AG10803 (cell line): ENCODE measurements at regions not wholly inside any gene's neighbourhood (a gene's known extent, or its start where the extent isn't known, plus 50 kb on each side); places are given as distances from the start of the nearest gene placed in this dataset.

ENCODE experiments used
- DNase-seq: peaks from one replicate; pipeline ENCODE4 v3.0.0; 2010; ENCODE audit warnings: low read depth
- H3K4me3 ChIP-seq: 2 replicates; pipeline ENCODE4 v1.5.1; 2011; ENCODE audit warnings: mild to moderate bottlenecking, low read length, control low read depth
- TF ChIP-seq, protein P1 (sequence below): conservative IDR thresholded peaks from 2 replicates; pipeline ENCODE4 v1.5.1; 2011; ENCODE audit warnings: mild to moderate bottlenecking, low read length, control low read depth, inconsistent platforms

GRCh38 chr1:88311907-88312306, 372.2 kb upstream of the PKN2 start:
- H3K4me3 ChIP-seq = no peak overlapping the region
- TF ChIP-seq, protein P1, sequence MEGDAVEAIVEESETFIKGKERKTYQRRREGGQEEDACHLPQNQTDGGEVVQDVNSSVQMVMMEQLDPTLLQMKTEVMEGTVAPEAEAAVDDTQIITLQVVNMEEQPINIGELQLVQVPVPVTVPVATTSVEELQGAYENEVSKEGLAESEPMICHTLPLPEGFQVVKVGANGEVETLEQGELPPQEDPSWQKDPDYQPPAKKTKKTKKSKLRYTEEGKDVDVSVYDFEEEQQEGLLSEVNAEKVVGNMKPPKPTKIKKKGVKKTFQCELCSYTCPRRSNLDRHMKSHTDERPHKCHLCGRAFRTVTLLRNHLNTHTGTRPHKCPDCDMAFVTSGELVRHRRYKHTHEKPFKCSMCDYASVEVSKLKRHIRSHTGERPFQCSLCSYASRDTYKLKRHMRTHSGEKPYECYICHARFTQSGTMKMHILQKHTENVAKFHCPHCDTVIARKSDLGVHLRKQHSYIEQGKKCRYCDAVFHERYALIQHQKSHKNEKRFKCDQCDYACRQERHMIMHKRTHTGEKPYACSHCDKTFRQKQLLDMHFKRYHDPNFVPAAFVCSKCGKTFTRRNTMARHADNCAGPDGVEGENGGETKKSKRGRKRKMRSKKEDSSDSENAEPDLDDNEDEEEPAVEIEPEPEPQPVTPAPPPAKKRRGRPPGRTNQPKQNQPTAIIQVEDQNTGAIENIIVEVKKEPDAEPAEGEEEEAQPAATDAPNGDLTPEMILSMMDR = no peak
- no peak for DNase-seq

- TF ChIP-seq, protein P1 = no peak
- H3K4me3 ChIP-seq = no peak overlapping the region
- no peak for DNase-seq
Observed at GRCh38 chr1:88317396-88317795, 366.7 kb upstream of the PKN2 start.

GRCh38 chr1:88318740-88319139, 365.3 kb upstream of the PKN2 start:
- TF ChIP-seq, protein P1 = no peak
- no peak for DNase-seq
- H3K4me3 ChIP-seq = no peak overlapping the region

DNA sequence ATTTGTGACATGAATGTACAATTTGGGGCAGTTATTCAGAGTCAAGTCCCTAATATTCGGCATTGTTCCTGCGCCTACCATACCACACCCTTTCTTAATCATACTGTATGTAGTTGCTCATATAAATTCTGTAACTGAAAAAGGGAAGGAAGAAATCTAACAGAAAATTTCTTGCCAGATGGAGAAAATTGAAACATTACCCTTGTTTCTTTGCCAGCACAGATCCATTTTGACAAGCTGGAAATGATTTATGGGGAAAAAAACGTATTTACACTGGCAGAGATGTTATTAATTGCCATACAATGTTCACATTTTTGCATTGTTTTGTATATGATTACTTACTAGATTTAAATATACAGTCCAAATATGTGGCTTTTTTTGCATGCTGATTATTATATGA, 363.8 kb upstream of the PKN2 start:
- no peak overlapping the region for H3K4me3 ChIP-seq
- no peak for DNase-seq

GRCh38 chr1:88321706-88322105, 362.4 kb upstream of the PKN2 start:
- no peak overlapping the region for H3K4me3 ChIP-seq
- TF ChIP-seq, protein P1 = no peak
- DNase-seq = no peak

More for the DNA sequence above, 363.8 kb upstream of the PKN2 start:
- TF ChIP-seq, protein P1 = no peak

GRCh38 chr1:88324899-88325298, 359.2 kb upstream of the PKN2 start:
- H3K4me3 ChIP-seq = no peak overlapping the region
- DNase-seq = no peak
- TF ChIP-seq, protein P1 = no peak

- no peak overlapping the region for H3K4me3 ChIP-seq
- TF ChIP-seq, protein P1 = no peak
- DNase-seq = peak; percentile 80
Observed at GRCh38 chr1:88327391-88328267, 356.4 kb upstream of the PKN2 start.
